NCI-H1436 (cell line): ENCODE measurements at regions not wholly inside any gene's neighbourhood (a gene's known extent, or its start where the extent isn't known, plus 50 kb on each side); places are given as distances from the start of the nearest gene placed in this dataset.

ENCODE experiments used
- DNase-seq: peaks from one replicate; lab custom pipeline; 2025; lab: John Stamatoyannopoulos, UW

GRCh38 chr21:31409831-31410487 lies 65.9 kb upstream of the TIAM1 start:
- DNase-seq = no peak

- DNase-seq = no peak
Observed at GRCh38 chr21:31408301-31409088, 64.4 kb upstream of the TIAM1 start.

GRCh38 chr21:31406510-31406909 lies 62.4 kb upstream of the TIAM1 start:
- DNase-seq = no peak

- no peak for DNase-seq
Observed at GRCh38 chr21:31405604-31406003, 61.5 kb upstream of the TIAM1 start.

GRCh38 chr21:31403596-31404333 lies 59.7 kb upstream of the TIAM1 start:
- DNase-seq = no peak

GRCh38 chr21:31399591-31399990 lies 55.5 kb upstream of the TIAM1 start:
- DNase-seq = no peak

GRCh38 chr21:31398574-31398973 lies 54.5 kb upstream of the TIAM1 start:
- no peak for DNase-seq

- no peak for DNase-seq
Observed at GRCh38 chr21:31397939-31398338, 53.9 kb upstream of the TIAM1 start.

- no peak for DNase-seq
Observed at GRCh38 chr21:31397515-31397926, 53.5 kb upstream of the TIAM1 start.

- DNase-seq = no peak
Observed at GRCh38 chr21:31397030-31397429, 53.0 kb upstream of the TIAM1 start.

- DNase-seq = no peak
Observed at GRCh38 chr21:31396399-31396798, 52.3 kb upstream of the TIAM1 start.

GRCh38 chr21:31395791-31396190 lies 51.7 kb upstream of the TIAM1 start:
- no peak for DNase-seq

- DNase-seq = no peak
Observed at GRCh38 chr21:31395268-31395667, 51.2 kb upstream of the TIAM1 start.

- DNase-seq = no peak
Observed at GRCh38 chr21:31394309-31394708, 50.2 kb upstream of the TIAM1 start.
